ENCODE measurements at regions not wholly inside any gene's neighbourhood (a gene's known extent, or its start where the extent isn't known, plus 50 kb on each side); places are given as distances from the start of the nearest gene placed in this dataset.

DNA sequence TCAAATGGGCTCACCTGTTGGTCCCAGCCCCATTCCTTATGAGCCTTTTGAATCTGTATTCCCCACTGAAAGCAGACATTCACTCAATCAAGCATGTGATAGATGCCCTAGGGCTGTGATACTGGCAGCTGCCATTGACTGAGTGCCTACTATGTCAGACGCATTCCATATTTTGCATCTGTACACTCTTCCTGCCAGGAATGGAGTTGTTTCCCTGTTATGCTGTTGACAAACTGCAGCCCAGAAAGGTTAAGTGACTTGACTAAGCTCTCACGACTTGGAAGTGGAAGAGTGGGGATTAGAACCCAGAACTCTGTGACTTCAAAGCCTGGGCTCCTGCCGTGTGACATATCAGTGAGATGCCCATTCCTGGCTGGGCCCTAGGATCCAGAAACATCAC lies 211.4 kb downstream of the RPLP1 start:
- no peak overlapping the region for H3K4me3 ChIP-seq (ENCODE audit: low read depth in 1 of 3, low read length in 3 of 3)
- no peak overlapping the region for H3K27ac ChIP-seq (ENCODE audit: low read depth in 1 of 2, low read length in 2 of 2)
- H3K9ac ChIP-seq (ENCODE audit: low read depth in 1 of 2, low read length in 2 of 2), result no peak overlapping the region
- no peaks in the 10 kb centered on the region for H3K36me3 ChIP-seq (ENCODE audit: control insufficient read depth in 4 of 4, insufficient read depth in 3 of 4, low read depth in 1 of 4, low read length in 3 of 4)
- peaks cover 0 to 3% (median 1%) of the 10 kb centered on the region in 4 donors for H3K4me1 ChIP-seq (ENCODE audit: control insufficient read depth in 4 of 4, insufficient read depth in 4 of 4, low read length in 3 of 4)
- no peaks in the 10 kb centered on the region for H3K27me3 ChIP-seq (ENCODE audit: control insufficient read depth in 4 of 4, insufficient read depth in 4 of 4, low read length in 3 of 4)
- H3K9me3 ChIP-seq (ENCODE audit: control insufficient read depth in 4 of 4, low read length in 3 of 4), result no peaks in the 10 kb centered on the region
- WGBS, result 87% methylated on average over 3 of the region's 3 CpGs
- TF ChIP-seq TAF1 (conservative IDR thresholded peaks at IDR 0.05) (no peak), FOXA1 (IDR thresholded peaks at IDR 0.05) (no peak), NR2F2 (IDR thresholded peaks at IDR 0.05) (no peak), RAD21 (IDR thresholded peaks at IDR 0.05) (no peak), GABPA (IDR thresholded peaks at IDR 0.05 in 1 of 2, conservative IDR thresholded peaks at IDR 0.05 in 1 of 2) (no peak), EGR1 (IDR thresholded peaks at IDR 0.05; ENCODE audit: low read depth in 2 of 2) (no peak), FOXA2 (IDR thresholded peaks at IDR 0.05) (no peak), HNF4G (IDR thresholded peaks at IDR 0.05) (no peak), JUND (IDR thresholded peaks at IDR 0.05) (no peak), RXRA (IDR thresholded peaks at IDR 0.05) (no peak), SP1 (IDR thresholded peaks at IDR 0.05) (no peak), HNF4A (conservative IDR thresholded peaks at IDR 0.05) (no peak)
- TF ChIP-seq, protein P1, sequence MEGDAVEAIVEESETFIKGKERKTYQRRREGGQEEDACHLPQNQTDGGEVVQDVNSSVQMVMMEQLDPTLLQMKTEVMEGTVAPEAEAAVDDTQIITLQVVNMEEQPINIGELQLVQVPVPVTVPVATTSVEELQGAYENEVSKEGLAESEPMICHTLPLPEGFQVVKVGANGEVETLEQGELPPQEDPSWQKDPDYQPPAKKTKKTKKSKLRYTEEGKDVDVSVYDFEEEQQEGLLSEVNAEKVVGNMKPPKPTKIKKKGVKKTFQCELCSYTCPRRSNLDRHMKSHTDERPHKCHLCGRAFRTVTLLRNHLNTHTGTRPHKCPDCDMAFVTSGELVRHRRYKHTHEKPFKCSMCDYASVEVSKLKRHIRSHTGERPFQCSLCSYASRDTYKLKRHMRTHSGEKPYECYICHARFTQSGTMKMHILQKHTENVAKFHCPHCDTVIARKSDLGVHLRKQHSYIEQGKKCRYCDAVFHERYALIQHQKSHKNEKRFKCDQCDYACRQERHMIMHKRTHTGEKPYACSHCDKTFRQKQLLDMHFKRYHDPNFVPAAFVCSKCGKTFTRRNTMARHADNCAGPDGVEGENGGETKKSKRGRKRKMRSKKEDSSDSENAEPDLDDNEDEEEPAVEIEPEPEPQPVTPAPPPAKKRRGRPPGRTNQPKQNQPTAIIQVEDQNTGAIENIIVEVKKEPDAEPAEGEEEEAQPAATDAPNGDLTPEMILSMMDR (IDR thresholded peaks at IDR 0.05; ENCODE audit: low read depth, low read length, missing input control), result no peak
- TF ChIP-seq, protein P2, sequence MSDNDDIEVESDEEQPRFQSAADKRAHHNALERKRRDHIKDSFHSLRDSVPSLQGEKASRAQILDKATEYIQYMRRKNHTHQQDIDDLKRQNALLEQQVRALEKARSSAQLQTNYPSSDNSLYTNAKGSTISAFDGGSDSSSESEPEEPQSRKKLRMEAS (IDR thresholded peaks at IDR 0.05), result no peak
- TF ChIP-seq, protein P3, sequence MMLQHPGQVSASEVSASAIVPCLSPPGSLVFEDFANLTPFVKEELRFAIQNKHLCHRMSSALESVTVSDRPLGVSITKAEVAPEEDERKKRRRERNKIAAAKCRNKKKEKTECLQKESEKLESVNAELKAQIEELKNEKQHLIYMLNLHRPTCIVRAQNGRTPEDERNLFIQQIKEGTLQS (IDR thresholded peaks at IDR 0.05), result no peak
- TF ChIP-seq, protein P4, sequence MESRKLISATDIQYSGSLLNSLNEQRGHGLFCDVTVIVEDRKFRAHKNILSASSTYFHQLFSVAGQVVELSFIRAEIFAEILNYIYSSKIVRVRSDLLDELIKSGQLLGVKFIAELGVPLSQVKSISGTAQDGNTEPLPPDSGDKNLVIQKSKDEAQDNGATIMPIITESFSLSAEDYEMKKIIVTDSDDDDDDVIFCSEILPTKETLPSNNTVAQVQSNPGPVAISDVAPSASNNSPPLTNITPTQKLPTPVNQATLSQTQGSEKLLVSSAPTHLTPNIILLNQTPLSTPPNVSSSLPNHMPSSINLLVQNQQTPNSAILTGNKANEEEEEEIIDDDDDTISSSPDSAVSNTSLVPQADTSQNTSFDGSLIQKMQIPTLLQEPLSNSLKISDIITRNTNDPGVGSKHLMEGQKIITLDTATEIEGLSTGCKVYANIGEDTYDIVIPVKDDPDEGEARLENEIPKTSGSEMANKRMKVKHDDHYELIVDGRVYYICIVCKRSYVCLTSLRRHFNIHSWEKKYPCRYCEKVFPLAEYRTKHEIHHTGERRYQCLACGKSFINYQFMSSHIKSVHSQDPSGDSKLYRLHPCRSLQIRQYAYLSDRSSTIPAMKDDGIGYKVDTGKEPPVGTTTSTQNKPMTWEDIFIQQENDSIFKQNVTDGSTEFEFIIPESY (IDR thresholded peaks at IDR 0.05), result no peak
- no peak for DNase-seq (ENCODE audit: low spot score)

DNA sequence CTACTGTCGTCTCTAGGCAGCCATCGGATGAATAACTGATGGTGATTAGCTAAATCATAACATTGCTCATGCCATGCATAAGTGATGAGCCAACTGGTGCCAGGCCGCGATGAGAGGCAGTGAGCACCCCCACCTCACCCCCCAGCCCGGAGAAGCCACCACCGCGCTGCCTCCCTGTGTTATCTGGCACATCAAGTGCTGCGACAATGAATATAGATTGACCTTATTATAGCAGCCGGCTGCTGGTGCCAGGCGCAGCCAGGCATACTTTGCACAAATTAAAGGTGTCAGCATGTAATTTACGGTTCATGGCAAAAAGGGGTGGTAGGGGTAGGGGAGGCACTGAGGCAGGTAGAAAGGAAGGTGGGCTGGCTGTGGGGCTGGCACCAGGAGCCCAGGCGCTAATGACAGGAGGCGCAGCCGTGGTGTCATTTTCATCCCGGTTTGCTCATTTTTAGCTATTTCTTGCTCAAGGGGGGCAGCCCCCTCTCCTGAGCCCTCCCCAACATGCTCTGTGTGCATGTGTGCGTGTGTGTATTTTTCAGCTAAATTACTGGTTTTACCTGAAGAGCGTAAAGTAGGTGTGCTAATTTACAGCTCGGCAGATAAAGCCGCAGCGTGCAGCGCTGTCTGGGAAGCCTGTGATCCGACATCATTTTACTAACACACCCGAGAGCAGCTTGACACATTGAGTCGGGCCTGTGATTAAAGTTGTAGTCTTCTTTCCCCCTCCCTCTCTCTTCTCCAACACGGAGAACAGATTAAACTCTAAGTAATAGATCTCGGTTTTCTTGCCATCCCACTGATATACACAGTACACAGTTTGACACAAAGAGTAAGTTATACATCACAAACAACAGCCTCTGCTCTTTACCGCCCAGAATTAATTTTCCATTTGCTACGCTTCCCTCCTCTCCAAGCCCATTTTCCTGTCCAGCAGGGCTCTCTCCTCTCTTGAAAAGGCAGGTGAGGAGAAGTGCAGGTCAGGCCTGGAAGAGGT lies 212.3 kb downstream of the RPLP1 start:
- Histone ChIP-seq H3K9ac (ENCODE audit: low read depth in 1 of 2, low read length in 2 of 2) (no peak overlapping the region), H3K9me3 (ENCODE audit: control insufficient read depth in 4 of 4, low read length in 3 of 4) (no peaks in the 10 kb centered on the region), H3K4me3 (ENCODE audit: low read depth in 1 of 3, low read length in 3 of 3) (no peak overlapping the region), H3K27ac (ENCODE audit: low read depth in 1 of 2, low read length in 2 of 2) (no peak overlapping the region), H3K36me3 (ENCODE audit: control insufficient read depth in 4 of 4, insufficient read depth in 3 of 4, low read depth in 1 of 4, low read length in 3 of 4) (no peaks in the 10 kb centered on the region), H3K4me1 (ENCODE audit: control insufficient read depth in 4 of 4, insufficient read depth in 4 of 4, low read length in 3 of 4) (peaks cover 0 to 3% (median 1%) of the 10 kb centered on the region in 4 donors), H3K27me3 (ENCODE audit: control insufficient read depth in 4 of 4, insufficient read depth in 4 of 4, low read length in 3 of 4) (no peaks in the 10 kb centered on the region)
- 87% methylated on average over 28 of the region's 28 CpGs for WGBS
- TF ChIP-seq, protein P3 (IDR thresholded peaks at IDR 0.05), result no peak
- TF ChIP-seq TAF1 (conservative IDR thresholded peaks at IDR 0.05) (no peak), HNF4G (IDR thresholded peaks at IDR 0.05) (no peak), NR2F2 (IDR thresholded peaks at IDR 0.05) (no peak)
- TF ChIP-seq, protein P1 (IDR thresholded peaks at IDR 0.05; ENCODE audit: low read depth, low read length, missing input control), result no peak
- DNase-seq (ENCODE audit: low spot score), result no peak

Measured in liver (tissue), 8 donors.